GM21825 (cell line): ENCODE measurements at regions not wholly inside any gene's neighbourhood (a gene's known extent, or its start where the extent isn't known, plus 50 kb on each side); places are given as distances from the start of the nearest gene placed in this dataset.
"Not testable (repeated sequence)": the region's sequence is repeated elsewhere in the genome, so short reads cannot be mapped to it uniquely, and the experiment has no call there.

Experiments
- ATAC-seq: cut with Tn5 transposase; IDR thresholded peaks from one replicate; pipeline ENCODE4 v1.9.1; 2021; ENCODE audit warnings: mild to moderate bottlenecking, moderate library complexity; ENCODE audit not compliant: unreplicated experiment

GRCh38 chr12:92987362-92987761 is 58.3 kb upstream of the EEA1 start:
- ATAC-seq, result peak; percentile 33

GRCh38 chr12:92987846-92988621 is 58.9 kb upstream of the EEA1 start:
- ATAC-seq, result peak; percentile 81

- no peak for ATAC-seq
Measured at GRCh38 chr12:92988622-92989130, 59.6 kb upstream of the EEA1 start.

GRCh38 chr12:92989715-92990484 is 60.8 kb upstream of the EEA1 start:
- no peak for ATAC-seq

- no peak for ATAC-seq
Measured at GRCh38 chr12:92991134-92991533, 62.0 kb upstream of the EEA1 start.

- ATAC-seq, result no peak
Measured at GRCh38 chr12:92992041-92992440, 62.9 kb upstream of the EEA1 start.

- ATAC-seq, result no peak
Measured at GRCh38 chr12:92993259-92993658, 64.2 kb upstream of the EEA1 start.

GRCh38 chr12:92995258-92995903 is 66.3 kb upstream of the EEA1 start:
- peak; percentile 82 for ATAC-seq

GRCh38 chr12:93000026-93000425 is 70.9 kb upstream of the EEA1 start:
- no peak for ATAC-seq

GRCh38 chr12:93001407-93001806 is 72.3 kb upstream of the EEA1 start:
- no peak for ATAC-seq

- no peak for ATAC-seq
Measured at GRCh38 chr12:93002293-93003054, 73.4 kb upstream of the EEA1 start.

- ATAC-seq, result no peak
Measured at GRCh38 chr12:93003531-93004239, 74.6 kb upstream of the EEA1 start.

- ATAC-seq, result no peak
Measured at GRCh38 chr12:93005928-93006392, 76.9 kb upstream of the EEA1 start.

GRCh38 chr12:93006471-93007208 is 77.5 kb upstream of the EEA1 start:
- no peak for ATAC-seq

GRCh38 chr12:93007544-93007943 is 78.4 kb upstream of the EEA1 start:
- no peak for ATAC-seq

- peak; percentile 74 for ATAC-seq
Measured at GRCh38 chr12:93008044-93008778, 79.1 kb upstream of the EEA1 start.

- ATAC-seq, result not testable (repeated sequence)
Measured at GRCh38 chr12:93008880-93009279, 79.8 kb upstream of the EEA1 start.

GRCh38 chr12:93009533-93009932 is 80.4 kb upstream of the EEA1 start:
- ATAC-seq, result no peak

- ATAC-seq, result no peak
Measured at GRCh38 chr12:93010461-93010860, 81.4 kb upstream of the EEA1 start.
